HG02970 (cell line): ENCODE measurements at regions not wholly inside any gene's neighbourhood (a gene's known extent, or its start where the extent isn't known, plus 50 kb on each side); places are given as distances from the start of the nearest gene placed in this dataset.

Source experiments
- ATAC-seq: cut with Tn5 transposase; IDR thresholded peaks from one replicate; pipeline ENCODE4 v1.9.1; 2021; ENCODE audit warnings: mild to moderate bottlenecking, moderate library complexity, moderate number of reproducible peaks; ENCODE audit not compliant: unreplicated experiment, low FRiP score

DNA sequence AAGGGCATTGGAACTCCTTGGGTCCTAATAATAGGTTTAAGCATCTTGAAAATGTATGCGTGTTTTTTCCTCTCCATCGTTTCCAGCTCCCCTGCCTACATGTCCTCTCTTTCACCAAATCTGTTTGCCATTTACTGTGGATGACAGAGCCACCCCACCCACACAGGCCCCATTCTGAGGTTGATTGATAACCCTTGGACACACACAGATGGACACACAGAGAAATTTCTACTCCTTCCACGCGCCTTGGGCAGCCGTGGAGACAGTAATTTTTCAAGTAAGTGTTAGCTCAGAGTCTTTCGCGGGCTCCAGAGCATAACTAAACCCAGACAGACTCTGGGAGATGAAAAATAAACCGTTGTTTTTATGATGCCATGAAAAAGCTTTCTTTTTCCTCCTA, 103.3 kb upstream of the NLRP1 start:
- ATAC-seq: no peak

DNA sequence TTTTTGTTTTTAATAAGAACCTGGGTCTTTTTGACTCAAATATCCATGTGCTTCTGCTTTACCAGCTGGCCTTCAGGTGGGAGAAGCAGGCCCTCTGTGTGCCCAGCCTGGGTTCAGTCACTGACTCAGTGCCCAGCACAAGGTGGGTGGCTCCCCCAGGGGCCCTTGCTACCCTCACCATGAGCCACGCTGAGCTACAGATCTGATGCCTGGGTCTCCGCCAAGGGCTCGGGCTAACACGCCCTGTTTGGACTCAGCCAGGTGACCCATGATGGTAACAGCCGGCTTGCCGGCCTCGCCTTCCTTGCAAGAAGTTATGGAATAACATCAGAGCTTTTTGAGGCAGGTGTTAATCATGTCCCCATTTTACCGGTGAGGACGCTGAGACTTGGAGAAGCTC, 109.5 kb upstream of the NLRP1 start:
- ATAC-seq: no peak

DNA sequence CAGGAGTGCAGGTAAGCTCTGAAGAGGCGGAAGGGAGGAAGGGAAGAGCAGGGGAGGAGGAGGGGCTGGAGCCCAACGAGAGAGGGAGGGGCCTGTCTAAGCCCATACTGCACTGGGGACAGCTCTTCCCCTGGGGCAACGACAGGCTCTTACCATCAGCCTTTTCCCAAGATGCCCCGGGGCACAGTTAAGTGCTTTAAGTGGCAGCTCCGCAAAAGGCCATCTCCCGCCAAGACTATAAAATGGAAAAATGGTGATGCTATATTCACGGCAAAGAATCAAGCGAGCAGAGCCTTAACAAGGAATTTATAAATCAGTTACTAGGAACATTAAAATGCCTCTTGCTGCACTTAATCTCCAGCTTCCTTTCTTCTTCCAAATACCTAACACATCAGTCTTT, 110.2 kb upstream of the NLRP1 start:
- no peak for ATAC-seq

DNA sequence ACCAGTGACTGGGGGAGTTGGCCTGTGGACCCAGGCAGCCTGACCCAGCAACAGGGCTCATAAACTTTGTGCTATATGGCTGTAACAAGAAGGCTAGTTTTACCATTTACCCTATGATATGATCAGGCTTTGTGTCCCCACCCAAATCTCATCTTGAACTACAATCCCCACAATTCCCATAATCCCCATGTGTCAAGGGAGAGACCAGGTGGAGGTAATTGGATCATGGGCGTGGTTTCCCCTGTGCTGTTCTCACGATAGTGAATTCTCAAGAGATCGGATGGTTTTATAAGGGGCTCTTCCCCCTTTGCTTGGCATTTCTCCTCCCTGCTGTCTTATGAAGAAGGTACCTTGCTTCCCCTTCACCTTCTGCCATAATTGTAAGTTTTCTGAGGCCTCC, 111.2 kb upstream of the NLRP1 start:
- ATAC-seq: no peak

DNA sequence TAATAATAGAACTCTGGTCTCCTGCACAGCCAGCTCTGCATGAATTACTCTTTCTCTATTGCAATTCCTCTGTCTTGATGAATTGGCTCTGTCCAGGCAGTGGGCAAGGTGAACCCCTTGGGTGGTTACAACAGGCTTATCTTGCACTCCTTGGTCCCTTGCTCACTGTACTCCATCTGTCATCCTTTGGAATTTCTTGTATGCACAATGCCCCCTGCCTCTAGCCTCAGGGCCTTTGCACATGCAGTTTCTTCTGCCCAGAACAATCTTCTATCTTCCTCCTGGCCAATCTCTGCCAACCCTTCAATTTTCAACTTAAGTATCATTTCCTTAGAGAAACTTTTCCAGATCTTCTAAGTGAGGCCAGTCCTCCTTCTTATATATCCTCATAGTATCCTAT, 114.7 kb upstream of the NLRP1 start:
- ATAC-seq: no peak

DNA sequence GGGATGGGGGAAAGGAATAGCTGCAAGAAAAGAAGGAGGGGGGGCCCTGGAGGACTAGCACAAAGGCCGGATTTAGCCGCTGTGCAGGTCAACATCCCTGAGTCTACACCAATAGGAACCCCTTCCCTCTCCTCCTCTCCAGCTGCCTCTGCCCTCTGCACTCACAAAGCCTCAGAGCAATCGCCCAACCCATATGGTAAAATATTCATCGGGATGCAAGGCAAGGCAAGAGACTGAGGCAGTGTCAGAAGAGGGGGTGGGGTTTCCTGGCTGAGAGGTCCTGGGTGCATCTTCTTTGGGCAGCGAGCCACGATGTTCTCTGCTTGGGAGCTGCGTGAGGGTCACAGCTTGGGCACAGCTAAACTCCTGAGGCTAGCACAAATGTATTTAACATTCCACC, 115.5 kb upstream of the NLRP1 start:
- ATAC-seq: no peak

DNA sequence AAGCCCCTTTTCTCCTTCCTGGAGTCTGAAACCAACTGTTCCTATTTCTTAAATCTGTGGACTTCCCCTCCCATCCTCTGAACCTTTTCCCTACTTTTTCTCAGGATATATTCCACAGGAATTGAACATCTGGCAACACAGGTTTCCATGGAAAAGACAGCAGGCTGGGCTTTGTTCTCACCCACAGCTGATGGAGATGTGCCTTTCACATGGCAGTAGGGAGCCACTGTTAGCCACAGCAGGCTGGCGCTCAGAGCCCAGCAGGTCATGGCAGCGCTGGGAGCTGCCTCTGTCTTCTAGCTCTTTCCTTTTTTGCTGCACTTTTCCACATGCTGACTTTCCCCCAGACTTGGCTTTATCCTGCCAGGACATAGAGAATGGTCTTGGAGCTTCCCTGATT, 116.4 kb upstream of the NLRP1 start:
- ATAC-seq: no peak

DNA sequence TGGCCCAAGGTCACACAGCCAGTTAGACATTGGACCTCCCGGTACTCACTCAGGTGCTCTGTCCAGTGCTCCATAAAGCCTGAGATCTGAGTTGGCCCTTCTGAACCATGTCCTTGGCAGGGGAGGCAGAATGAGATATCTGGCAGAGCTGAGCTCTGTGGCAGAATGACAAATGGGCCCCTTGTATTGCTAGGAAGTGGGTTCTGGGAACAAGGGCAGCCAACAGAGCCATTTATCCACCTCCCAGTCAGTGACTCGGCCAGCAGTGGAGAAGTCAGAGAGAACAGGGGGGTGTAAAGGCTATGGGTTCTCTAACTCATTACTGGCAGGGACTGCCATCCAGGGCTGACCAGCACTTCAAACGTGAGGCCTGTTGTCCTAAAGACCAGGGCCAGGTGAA, 117.1 kb upstream of the NLRP1 start:
- ATAC-seq: no peak

DNA sequence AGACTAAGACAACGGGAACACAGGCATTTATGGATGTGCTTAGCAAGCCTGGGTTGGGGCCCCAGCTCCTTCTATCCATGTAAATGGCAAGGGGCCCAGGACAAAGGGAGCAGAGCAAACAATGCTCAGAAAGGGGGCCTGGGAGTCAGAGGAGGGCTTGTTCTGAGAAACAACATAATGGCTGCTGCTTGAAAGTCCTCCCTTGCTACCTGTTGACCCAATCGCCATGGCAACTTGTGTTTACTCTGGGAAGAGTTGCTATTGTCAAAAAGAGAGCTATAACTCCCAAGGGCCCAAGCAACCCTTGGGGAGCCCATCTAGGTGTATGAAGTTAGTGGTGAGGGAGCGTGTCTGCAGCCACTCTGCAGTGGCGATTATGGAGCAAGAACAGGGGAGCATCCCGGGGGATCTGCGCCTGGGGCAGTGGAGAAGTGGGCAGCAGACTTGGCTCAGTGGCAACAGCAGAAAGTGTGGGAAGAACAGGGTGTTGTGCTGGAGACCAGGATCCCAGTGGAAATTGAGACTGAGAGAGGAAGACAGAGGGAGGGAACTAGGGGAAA, 118.7 kb upstream of the NLRP1 start:
- ATAC-seq: no peak

DNA sequence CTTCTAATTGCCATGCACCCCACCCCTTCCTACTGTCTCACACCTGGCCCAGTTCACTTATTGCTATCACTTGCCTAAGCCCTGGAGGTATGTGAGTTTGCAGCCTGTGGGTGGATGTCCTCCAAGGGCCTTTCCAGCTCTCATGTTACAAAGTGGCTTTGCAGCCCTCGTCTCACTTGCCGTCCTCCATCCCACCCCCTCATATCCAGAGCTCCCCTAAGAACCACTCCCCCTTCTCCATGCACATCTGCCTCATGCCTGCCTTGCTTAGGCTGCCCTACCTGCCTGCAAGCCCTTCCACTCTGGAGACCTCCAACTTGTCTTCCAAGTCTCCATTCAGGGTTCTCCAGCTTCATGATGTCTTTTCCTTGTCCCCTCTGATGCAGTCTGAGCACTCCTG, 119.4 kb upstream of the NLRP1 start:
- no peak for ATAC-seq

DNA sequence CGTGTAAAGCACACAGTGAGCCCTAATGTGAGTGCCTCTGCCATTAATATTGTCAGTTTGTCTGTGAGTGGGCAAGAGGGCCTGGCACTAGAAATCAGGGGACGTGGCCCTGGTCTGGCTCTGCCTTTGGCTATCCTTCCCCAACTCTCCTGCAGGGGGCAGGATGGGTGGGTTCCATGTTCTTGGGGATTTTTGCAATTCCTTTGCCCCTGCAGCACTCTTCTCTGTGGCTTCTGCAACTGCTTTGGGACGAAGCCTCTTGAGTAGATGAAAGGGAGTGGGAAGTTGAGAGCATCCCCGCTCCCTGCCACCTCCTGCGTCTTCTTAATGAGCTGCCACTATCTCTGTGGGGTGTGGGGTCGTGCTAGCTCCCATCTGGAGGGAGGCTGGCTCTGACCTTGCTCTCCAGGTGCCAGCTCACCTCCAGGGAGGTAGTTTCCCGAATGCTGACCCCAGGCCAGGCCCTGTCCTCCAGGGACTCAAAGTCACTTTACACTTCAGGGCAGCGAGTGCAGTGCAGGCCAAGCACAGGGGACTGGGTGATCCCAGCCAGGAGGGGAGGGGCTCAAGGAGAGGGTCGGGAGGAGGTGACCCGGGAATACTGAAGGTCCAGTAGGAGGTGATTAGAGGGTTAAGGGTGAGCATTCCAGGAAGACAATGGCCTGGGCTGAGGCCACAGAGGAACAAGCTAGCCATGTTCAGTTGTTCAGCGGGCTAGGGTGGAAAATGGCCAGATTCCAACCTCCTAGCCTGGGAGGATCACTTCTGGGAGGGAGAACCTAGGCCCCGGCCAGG, 121.0 kb upstream of the NLRP1 start:
- ATAC-seq: no peak

DNA sequence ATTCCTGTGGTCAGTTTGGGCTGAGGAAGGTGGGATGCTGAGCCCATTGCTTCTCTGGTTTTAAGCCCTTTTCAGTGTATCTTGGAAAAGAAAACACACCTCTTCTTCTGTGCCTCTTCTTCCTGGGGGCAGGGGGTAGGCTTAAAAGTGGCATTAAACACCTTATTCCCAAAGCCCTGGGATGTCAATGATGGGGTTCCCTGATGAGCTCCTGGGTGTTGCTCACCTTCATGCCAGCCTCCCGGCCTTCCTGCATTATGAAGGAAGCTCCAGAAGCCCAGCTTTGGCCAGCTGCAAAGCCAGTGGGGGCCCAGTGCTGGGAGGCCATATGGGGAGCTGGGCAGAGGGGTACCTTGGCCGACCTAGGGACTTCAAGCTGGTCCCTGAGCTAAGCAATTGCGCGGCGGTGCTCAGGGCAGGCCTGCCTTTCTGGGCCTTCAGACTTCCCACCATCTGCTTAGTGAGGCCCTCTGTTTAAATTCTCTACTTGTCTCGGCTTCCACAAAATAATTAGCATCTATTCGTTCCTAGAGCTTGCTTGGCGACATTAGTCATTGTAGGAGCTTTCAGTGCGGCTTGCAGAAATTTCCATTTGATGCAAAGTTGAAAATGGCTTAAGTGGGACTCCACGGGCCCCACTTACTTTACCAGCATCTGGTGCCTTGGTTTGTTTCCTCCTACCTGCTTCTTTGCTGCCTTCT, 121.7 kb upstream of the NLRP1 start:
- ATAC-seq: no peak

DNA sequence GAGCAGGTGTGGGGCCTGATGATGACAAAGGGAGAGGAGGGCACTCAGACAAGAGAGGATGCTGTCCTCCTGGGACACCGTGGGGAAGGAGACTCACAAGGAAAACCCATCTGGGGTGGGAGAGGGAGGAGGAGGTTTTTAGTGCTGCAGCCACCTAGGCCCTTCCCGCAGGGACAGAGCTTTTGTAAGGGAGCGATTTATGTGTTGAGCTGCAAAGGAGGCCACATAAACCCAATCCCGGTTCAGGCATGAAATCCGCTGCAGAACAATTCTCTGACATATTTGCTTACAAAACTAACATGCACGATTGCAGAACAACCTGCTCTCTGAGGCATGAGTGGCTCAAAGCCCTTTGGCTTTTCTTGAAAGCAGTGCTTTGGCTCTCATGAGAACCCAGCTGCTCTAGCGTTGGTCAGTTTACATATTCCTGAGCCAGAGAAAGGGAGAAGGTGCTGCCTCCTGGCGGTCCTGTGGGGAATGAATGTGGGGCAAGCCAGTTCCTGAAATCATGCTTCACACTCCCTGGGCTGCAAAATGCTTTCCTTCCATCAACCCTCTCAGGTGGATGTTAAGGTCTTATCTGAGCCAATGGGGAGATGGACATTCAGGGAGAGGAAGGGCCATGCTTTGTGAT, 122.4 kb upstream of the NLRP1 start:
- ATAC-seq: no peak

DNA sequence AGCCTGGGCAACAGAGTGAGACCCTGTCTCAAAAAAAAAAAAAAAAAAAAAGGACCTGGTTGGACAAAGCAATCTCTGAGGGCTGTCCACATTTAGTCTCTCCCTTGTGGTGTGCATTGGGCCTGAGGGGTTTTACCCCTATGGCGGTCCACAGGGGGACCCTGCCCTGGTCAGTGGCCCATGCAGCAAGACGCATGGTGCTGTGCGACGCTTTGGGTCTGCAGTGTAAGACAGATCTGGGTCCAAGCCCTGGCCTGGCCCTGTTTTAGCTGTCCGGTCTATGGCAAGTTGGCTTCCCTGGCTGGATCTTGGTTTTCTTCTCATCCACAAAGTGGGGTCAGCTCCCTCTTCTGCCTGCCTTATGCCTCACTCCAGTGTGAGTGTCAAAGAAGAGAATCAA, 123.2 kb upstream of the NLRP1 start:
- ATAC-seq: no peak

DNA sequence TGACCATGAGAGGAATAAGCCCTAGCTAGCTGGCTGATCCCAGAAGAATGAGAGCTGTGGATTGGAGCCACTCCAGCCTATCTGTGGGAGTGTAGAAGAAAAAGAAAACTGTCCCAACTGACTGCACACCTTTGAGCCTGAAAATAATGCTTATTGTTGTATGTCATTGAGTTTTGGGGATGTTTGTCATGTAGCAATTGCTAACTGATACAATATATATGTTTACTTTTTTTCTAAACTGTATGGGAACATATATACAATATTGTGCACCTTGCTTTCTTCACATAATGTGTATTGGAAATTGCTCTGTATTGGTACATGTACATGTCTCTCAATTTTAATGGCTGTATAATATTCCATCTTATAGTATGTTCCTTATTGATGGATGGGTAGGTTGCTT, 124.0 kb upstream of the NLRP1 start:
- no peak for ATAC-seq

DNA sequence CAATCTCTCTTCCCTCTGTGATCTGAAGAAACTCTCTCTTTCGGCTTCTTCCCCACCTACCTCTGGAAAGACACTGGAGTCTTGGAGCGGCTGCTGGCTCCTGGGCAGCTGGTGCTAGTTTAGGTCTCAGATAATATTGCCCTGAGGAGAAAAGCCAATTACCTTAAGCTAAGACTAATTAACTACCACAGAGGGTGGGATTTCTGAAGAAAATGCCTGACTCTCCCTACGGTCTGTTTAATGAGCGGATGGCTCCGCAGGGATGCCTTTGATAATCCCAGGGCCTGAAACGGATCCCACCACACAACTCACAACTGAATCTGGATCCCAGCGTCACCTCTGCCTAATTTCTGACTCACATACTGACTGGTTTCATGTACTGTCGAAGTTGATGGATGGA, 127.0 kb upstream of the NLRP1 start:
- ATAC-seq: no peak

DNA sequence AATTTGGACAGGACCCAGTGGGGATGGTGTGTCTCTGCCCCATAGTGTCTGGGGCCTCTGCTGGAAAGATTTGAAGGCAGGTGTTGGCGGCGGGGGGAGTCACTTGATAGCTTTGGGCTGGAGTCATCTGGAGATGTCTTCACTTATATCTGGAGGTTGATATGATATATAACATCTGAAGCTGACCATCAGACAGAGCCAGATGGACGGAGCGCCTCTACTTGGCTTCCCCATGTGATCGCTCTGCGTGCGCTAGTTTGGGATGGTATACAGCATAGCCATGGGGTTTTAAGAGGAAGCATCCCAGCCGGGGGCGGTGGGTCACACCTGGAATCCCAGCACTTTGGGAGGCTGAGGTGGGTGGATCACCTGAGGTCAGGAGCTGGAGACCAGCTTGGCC, 130.7 kb upstream of the NLRP1 start:
- no peak for ATAC-seq

DNA sequence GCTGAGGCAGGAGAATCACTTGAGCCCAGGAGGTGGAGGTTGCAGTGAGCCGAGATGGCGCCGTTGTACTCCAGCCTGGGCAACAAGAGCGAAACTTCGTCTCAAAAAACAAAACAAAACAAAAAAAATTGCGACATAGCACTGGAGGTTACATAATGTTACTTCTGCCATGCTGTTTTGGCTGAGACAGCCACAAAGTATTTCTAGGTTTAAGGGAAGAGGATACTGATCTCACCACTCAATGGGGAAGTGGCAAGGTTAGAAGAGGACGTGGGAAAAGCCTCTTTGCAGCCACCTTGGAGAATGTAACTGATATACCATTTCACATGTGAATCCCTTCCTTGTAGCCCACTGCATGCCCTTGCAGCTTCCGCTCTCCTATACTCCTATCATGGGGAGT, 131.2 kb upstream of the NLRP1 start:
- ATAC-seq: no peak

DNA sequence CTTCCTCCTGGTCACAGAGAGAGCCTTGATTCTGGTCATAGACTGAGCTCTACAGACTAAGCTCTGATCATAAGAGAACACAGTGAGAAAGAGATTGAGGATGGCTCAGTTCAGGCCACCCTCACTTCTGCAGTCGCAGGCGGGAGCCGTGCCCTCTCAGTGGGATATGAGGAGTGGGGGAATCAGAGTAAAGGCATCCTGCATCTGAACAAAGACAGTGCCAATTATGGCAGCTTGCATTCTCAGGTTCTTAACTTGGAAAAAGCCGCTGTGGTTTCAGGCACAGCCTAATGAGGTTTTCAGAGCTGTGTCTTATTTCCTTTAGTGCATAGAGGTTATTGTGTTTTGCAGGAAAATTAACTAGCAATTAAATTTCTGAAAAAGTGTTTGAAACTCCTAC, 134.4 kb upstream of the NLRP1 start:
- ATAC-seq: no peak

DNA sequence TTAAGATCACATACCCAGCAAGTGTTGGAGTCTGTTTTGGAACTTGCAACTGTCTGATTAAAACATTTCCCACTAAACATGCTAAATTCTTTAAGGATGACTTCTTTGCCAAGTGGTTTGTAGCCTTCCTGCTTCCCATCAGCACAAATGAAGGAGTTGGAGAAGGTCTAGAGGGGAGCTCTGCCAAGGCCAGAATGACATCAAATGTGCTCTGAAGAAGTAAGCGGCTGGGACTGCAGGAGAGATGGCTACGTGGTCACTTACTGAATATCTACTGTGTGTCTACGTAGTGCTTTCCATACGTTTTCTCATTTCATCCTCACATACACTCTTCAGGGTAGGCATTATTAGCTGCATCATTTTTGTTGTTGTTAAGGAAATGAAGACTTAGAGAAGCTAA, 135.7 kb upstream of the NLRP1 start:
- no peak for ATAC-seq

DNA sequence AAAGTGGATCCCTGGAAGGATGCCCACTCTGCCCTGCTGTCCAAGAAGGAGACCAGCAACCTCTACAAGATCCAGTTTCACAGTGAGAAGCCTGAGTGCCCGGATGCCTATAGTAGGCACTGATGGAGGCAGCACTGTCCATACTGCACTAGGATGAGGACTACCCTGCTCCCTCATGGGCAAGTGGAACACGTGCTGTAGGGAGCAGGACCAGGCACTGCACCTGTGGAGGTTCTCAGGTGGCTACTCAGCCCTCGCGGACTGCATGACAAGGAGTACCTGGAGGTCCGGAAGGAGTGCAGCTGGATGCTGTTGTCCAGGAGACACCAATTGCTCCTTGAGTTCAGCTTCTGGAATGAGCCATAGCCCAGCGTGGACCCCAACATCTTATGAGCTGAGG, 146.1 kb upstream of the NLRP1 start:
- ATAC-seq: no peak

DNA sequence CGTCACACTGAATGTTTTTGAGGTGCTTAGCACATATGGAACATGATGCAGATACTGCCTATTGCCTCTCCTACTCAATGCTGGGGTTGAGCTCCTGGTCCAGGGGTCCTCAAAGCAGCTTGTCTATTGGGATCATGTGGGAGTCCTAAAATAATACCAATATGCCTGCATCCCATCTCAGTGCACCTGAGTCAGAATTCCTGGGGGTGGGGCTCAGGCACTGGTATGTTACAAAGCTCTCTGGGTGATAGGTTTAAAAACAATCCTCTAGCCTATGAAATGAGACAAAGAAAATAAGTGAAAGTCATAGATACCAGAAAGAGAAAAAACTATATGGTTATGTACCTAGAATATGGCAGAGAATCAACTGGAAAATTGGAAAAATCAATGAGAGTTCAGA, 156.6 kb upstream of the NLRP1 start:
- ATAC-seq: no peak
